ENCODE measurements at regions not wholly inside any gene's neighbourhood (a gene's known extent, or its start where the extent isn't known, plus 50 kb on each side); places are given as distances from the start of the nearest gene placed in this dataset.

DNA sequence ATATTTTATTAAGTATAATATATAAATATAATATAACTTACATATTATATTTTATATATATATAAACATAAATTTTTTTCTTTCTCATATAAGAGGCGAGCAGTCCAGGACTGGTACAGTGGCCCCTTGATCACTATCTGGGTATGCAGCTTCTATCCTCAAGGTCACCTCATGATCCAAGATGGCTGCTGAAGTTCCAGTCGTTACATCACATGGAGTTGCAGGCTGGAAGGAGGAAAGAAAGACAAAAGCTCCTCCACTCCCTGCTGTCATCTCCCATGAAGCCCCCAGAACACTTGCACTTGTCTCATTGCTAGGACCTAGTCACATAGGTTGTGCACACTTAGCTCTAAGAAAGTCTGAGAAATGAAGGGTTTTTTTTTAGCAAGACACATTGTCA, 145.1 kb upstream of the SLC1A4 start:
- H3K27ac ChIP-seq (ENCODE audit: low read depth in 2 of 2, low read length in 1 of 2), result no peak overlapping the region
- H3K4me3 ChIP-seq (ENCODE audit: low read depth in 1 of 2, low read length in 2 of 2), result no peak overlapping the region
- H3K4me1 ChIP-seq (ENCODE audit: control insufficient read depth in 2 of 2, insufficient read depth in 2 of 2, low read length in 1 of 2), result peaks cover 0 to 11% of the 10 kb centered on the region in 2 donors
- no peaks in the 10 kb centered on the region for H3K27me3 ChIP-seq (ENCODE audit: control insufficient read depth in 1 of 2, insufficient read depth in 2 of 2, low read length in 2 of 2)
- WGBS, 2 donors, result 89% methylated on average over 2 of the region's 2 CpGs
- no peaks in the 10 kb centered on the region for H3K36me3 ChIP-seq (ENCODE audit: control insufficient read depth in 2 of 2, insufficient read depth in 2 of 2, low read length in 1 of 2)
- no peaks in the 10 kb centered on the region for H3K9me3 ChIP-seq (ENCODE audit: control insufficient read depth in 2 of 2, insufficient read depth in 1 of 2, low read depth in 1 of 2, low read length in 1 of 2)

DNA sequence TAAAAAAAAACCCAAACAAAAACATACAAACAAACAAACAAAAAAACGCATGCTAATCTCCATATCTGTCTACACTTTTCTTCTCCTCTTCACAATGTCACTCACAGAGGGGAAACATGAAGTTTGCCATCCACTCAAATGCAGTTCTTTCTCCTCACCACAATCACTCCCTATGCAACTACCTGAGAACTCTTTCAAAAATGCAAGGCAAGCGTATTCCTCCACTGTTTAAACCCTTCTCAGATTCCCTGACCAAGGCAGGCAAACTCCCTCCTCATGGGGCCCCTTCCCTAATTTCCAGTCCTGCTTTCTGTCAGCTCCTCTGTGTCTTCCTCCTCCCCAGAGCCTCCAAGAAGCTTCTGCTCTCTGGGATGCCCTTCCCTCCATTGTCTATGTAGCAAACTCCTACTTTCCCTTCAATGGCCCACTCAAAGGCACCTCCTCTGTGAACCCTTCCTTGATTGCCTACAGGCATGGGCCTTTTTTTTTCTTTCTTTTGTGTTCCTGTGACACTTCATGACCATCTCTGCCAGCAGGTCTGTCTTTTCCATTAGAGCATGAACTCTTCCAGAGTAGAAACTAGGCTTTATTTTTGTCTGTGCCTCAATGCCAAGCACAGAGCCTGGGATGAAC, 143.8 kb upstream of the SLC1A4 start:
- 88 to 91% methylated on average over 2 of the region's 2 CpGs for WGBS, 2 donors
- H3K27ac ChIP-seq (ENCODE audit: low read depth in 2 of 2, low read length in 1 of 2), result no peak overlapping the region
- no peaks in the 10 kb centered on the region for H3K27me3 ChIP-seq (ENCODE audit: control insufficient read depth in 1 of 2, insufficient read depth in 2 of 2, low read length in 2 of 2)
- no peaks in the 10 kb centered on the region for H3K9me3 ChIP-seq (ENCODE audit: control insufficient read depth in 2 of 2, insufficient read depth in 1 of 2, low read depth in 1 of 2, low read length in 1 of 2)
- H3K4me1 ChIP-seq (ENCODE audit: control insufficient read depth in 2 of 2, insufficient read depth in 2 of 2, low read length in 1 of 2), result peaks cover 0 to 6% of the 10 kb centered on the region in 2 donors
- no peak overlapping the region for H3K4me3 ChIP-seq (ENCODE audit: low read depth in 1 of 2, low read length in 2 of 2)
- no peaks in the 10 kb centered on the region for H3K36me3 ChIP-seq (ENCODE audit: control insufficient read depth in 2 of 2, insufficient read depth in 2 of 2, low read length in 1 of 2)

DNA sequence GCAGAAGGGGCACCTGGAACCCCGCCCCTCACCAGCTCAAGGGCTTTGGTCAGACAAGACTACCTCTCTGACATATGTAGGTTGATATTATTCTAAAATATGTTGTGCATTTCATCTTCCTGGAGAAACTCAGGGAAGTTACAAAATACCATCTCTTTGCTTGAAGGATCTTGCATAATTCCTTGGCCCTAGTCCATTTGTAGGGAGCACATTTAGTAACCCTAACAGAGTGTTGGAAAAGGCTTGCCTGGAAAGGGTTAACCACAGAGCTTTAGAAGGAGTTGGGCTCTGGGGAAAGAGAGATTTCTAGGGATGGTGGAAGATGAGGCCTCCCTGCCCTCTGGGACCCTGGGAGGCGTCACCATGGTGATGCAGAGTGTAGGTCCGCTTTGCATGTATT, 143.0 kb upstream of the SLC1A4 start:
- Histone ChIP-seq H3K27me3 (ENCODE audit: control insufficient read depth in 1 of 2, insufficient read depth in 2 of 2, low read length in 2 of 2) (no peaks in the 10 kb centered on the region), H3K27ac (ENCODE audit: low read depth in 2 of 2, low read length in 1 of 2) (no peak overlapping the region), H3K4me1 (ENCODE audit: control insufficient read depth in 2 of 2, insufficient read depth in 2 of 2, low read length in 1 of 2) (peaks cover 0 to 6% of the 10 kb centered on the region in 2 donors), H3K9me3 (ENCODE audit: control insufficient read depth in 2 of 2, insufficient read depth in 1 of 2, low read depth in 1 of 2, low read length in 1 of 2) (no peaks in the 10 kb centered on the region), H3K4me3 (ENCODE audit: low read depth in 1 of 2, low read length in 2 of 2) (no peak overlapping the region), H3K36me3 (ENCODE audit: control insufficient read depth in 2 of 2, insufficient read depth in 2 of 2, low read length in 1 of 2) (no peaks in the 10 kb centered on the region)
- 88% methylated on average over 3 of the region's 3 CpGs for WGBS, 2 donors

DNA sequence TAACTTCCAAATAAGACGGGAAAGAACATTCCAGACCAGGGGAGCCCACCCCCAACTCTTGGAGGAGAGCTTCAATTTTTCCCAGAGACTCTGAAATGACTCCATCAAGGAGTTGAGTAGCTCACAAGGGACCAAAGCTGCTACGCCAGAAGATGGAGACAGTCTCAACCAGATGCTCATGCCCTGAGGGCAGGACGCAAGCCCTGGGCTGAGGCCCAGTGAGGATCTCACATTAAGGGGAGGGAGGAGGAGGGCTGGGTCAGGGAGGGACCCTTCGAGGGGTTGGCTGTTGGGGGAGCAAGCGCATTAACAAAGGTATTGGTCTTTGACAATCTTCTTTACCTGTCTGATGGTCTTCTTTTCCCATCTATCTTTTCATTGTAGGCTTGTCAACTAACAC, 141.3 kb upstream of the SLC1A4 start:
- Histone ChIP-seq H3K36me3 (ENCODE audit: control insufficient read depth in 2 of 2, insufficient read depth in 2 of 2, low read length in 1 of 2) (no peaks in the 10 kb centered on the region), H3K4me3 (ENCODE audit: low read depth in 1 of 2, low read length in 2 of 2) (no peak overlapping the region), H3K27me3 (ENCODE audit: control insufficient read depth in 1 of 2, insufficient read depth in 2 of 2, low read length in 2 of 2) (no peaks in the 10 kb centered on the region), H3K9me3 (ENCODE audit: control insufficient read depth in 2 of 2, insufficient read depth in 1 of 2, low read depth in 1 of 2, low read length in 1 of 2) (no peaks in the 10 kb centered on the region), H3K27ac (ENCODE audit: low read depth in 2 of 2, low read length in 1 of 2) (no peak overlapping the region), H3K4me1 (ENCODE audit: control insufficient read depth in 2 of 2, insufficient read depth in 2 of 2, low read length in 1 of 2) (peaks cover 0 to 6% of the 10 kb centered on the region in 2 donors)
- WGBS, 2 donors, result 83 to 91% methylated on average over 5 of the region's 5 CpGs

DNA sequence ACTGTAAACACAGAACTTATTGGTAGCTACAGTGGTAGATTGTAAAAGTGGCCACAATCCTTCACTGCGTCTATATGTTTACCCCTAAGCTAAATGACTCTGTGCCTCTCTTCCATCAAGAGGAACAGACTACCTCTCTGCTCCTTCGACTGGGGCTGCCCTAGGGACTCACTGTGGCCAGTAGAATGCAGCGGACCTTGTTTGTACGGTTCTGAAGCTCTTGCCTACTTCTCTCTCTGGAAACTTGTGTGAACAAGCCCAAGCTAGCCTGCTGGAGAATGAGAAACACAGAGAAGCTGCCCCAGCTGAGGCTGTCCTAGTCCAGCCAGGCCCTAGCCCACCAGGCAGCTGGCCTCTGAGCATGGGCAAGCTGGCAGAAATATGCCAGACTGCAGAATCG, 140.8 kb upstream of the SLC1A4 start:
- 65 to 72% methylated on average over 5 of the region's 5 CpGs for WGBS, 2 donors
- H3K4me1 ChIP-seq (ENCODE audit: control insufficient read depth in 2 of 2, insufficient read depth in 2 of 2, low read length in 1 of 2), result peaks cover 0 to 6% of the 10 kb centered on the region in 2 donors
- no peak overlapping the region for H3K27ac ChIP-seq (ENCODE audit: low read depth in 2 of 2, low read length in 1 of 2)
- no peaks in the 10 kb centered on the region for H3K36me3 ChIP-seq (ENCODE audit: control insufficient read depth in 2 of 2, insufficient read depth in 2 of 2, low read length in 1 of 2)
- no peaks in the 10 kb centered on the region for H3K9me3 ChIP-seq (ENCODE audit: control insufficient read depth in 2 of 2, insufficient read depth in 1 of 2, low read depth in 1 of 2, low read length in 1 of 2)
- no peak overlapping the region for H3K4me3 ChIP-seq (ENCODE audit: low read depth in 1 of 2, low read length in 2 of 2)
- no peaks in the 10 kb centered on the region for H3K27me3 ChIP-seq (ENCODE audit: control insufficient read depth in 1 of 2, insufficient read depth in 2 of 2, low read length in 2 of 2)

DNA sequence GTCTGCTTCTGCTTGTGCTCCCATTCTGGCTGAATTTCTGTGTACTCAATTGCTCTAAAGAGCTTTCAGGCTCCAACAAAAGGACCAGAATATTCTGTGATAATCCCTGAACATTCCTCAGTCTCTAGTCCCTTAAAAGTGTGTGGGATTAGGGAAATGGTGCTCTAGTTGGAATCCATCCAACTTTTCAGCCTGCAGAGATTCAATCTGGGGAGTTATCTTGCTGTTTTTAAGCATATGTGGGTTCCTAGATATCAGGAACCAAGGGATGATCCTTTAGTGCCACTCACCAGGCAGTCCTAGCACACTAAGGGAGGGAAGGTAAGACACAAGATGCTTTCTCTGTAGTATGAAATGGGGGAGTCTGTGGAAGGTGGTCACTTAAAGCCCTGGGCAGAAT, 140.3 kb upstream of the SLC1A4 start:
- Histone ChIP-seq H3K27ac (ENCODE audit: low read depth in 2 of 2, low read length in 1 of 2) (peak overlapping the region in 1 of 2 donors; percentile 15), H3K4me1 (ENCODE audit: control insufficient read depth in 2 of 2, insufficient read depth in 2 of 2, low read length in 1 of 2) (peaks cover 0 to 6% of the 10 kb centered on the region in 2 donors), H3K27me3 (ENCODE audit: control insufficient read depth in 1 of 2, insufficient read depth in 2 of 2, low read length in 2 of 2) (no peaks in the 10 kb centered on the region), H3K4me3 (ENCODE audit: low read depth in 1 of 2, low read length in 2 of 2) (no peak overlapping the region), H3K9me3 (ENCODE audit: control insufficient read depth in 2 of 2, insufficient read depth in 1 of 2, low read depth in 1 of 2, low read length in 1 of 2) (no peaks in the 10 kb centered on the region), H3K36me3 (ENCODE audit: control insufficient read depth in 2 of 2, insufficient read depth in 2 of 2, low read length in 1 of 2) (no peaks in the 10 kb centered on the region)

DNA sequence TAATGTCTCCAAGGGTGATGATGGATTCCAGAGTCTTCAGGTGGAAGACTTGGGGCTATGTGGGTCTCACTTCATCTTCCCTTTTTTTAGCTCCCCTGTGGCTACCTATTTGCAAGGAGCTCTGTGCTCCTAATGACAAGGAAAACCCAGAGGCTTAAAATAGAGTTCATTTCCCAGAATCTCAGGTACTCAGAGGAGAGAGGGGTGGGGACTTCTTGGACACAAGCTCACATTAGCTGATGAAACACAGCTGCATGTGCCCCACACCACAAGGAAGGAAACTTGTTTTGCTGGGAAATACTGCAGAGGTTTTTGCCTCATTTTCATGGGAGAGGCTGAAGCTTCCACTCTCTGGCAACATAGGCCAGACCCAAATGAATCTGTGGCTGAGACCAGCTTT, 138.6 kb upstream of the SLC1A4 start:
- Histone ChIP-seq H3K27ac (ENCODE audit: low read depth in 2 of 2, low read length in 1 of 2) (no peak overlapping the region), H3K4me1 (ENCODE audit: control insufficient read depth in 2 of 2, insufficient read depth in 2 of 2, low read length in 1 of 2) (peaks cover 0 to 6% of the 10 kb centered on the region in 2 donors)

DNA sequence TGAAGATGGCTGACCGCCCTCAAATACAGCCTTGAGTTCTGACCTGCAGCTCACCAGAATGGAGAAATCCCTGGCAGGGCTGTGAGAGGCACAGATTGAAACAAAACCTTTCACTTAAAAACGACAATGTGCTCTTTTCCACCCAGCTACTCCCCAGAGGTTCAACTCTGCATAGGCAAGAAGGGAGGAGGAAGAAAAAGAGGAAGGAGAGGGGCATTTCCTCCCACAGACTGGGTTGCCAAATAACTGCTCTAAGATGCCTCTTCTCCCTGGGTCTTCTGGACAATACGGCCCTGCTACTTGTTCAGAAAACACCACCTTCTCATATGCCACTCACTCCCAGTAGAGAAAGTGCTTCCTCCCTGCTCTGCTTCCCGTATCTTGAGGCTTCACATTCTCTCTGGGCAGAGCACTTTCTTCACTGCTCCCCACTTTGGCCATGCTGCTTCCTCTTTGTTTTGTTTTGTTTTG, 136.4 kb upstream of the SLC1A4 start:
- Histone ChIP-seq H3K27ac (ENCODE audit: low read depth in 2 of 2, low read length in 1 of 2) (no peak overlapping the region), H3K27me3 (ENCODE audit: control insufficient read depth in 1 of 2, insufficient read depth in 2 of 2, low read length in 2 of 2) (no peaks in the 10 kb centered on the region), H3K4me1 (ENCODE audit: control insufficient read depth in 2 of 2, insufficient read depth in 2 of 2, low read length in 1 of 2) (peaks cover 4 to 6% of the 10 kb centered on the region in 2 donors), H3K36me3 (ENCODE audit: control insufficient read depth in 2 of 2, insufficient read depth in 2 of 2, low read length in 1 of 2) (no peaks in the 10 kb centered on the region), H3K4me3 (ENCODE audit: low read depth in 1 of 2, low read length in 2 of 2) (no peak overlapping the region), H3K9me3 (ENCODE audit: control insufficient read depth in 2 of 2, insufficient read depth in 1 of 2, low read depth in 1 of 2, low read length in 1 of 2) (no peaks in the 10 kb centered on the region)
- WGBS, 2 donors, result 72 to 79% methylated on average over 4 of the region's 4 CpGs

More for the DNA sequence above, 138.6 kb upstream of the SLC1A4 start:
- no peaks in the 10 kb centered on the region for H3K36me3 ChIP-seq (ENCODE audit: control insufficient read depth in 2 of 2, insufficient read depth in 2 of 2, low read length in 1 of 2)
- H3K4me3 ChIP-seq (ENCODE audit: low read depth in 1 of 2, low read length in 2 of 2), result no peak overlapping the region
- H3K27me3 ChIP-seq (ENCODE audit: control insufficient read depth in 1 of 2, insufficient read depth in 2 of 2, low read length in 2 of 2), result no peaks in the 10 kb centered on the region
- H3K9me3 ChIP-seq (ENCODE audit: control insufficient read depth in 2 of 2, insufficient read depth in 1 of 2, low read depth in 1 of 2, low read length in 1 of 2), result no peaks in the 10 kb centered on the region

DNA sequence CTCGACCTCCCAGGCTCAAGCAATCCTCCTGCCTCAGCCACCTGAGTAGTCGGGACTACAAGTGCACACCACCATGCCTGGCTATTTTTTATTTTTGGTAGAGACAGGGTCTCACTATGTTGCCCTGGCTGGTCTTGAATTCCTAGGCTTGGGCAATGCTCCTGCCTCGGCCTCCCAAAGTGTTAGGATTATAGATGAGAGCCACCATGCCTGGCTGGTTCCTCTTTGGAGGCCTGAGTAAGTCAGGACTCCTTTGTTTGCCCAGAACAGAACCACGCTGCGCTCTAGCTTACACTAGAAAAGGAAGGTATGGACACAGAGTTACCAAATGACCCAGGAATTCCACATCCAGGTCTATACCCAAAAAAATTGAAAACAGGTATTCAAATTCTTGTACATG, 135.9 kb upstream of the SLC1A4 start:
- H3K9me3 ChIP-seq (ENCODE audit: control insufficient read depth in 2 of 2, insufficient read depth in 1 of 2, low read depth in 1 of 2, low read length in 1 of 2), result no peaks in the 10 kb centered on the region
- no peaks in the 10 kb centered on the region for H3K36me3 ChIP-seq (ENCODE audit: control insufficient read depth in 2 of 2, insufficient read depth in 2 of 2, low read length in 1 of 2)
- no peaks in the 10 kb centered on the region for H3K27me3 ChIP-seq (ENCODE audit: control insufficient read depth in 1 of 2, insufficient read depth in 2 of 2, low read length in 2 of 2)
- WGBS, 2 donors, result 90 to 93% methylated on average over 5 of the region's 5 CpGs
- H3K27ac ChIP-seq (ENCODE audit: low read depth in 2 of 2, low read length in 1 of 2), result no peak overlapping the region
- H3K4me3 ChIP-seq (ENCODE audit: low read depth in 1 of 2, low read length in 2 of 2), result no peak overlapping the region
- H3K4me1 ChIP-seq (ENCODE audit: control insufficient read depth in 2 of 2, insufficient read depth in 2 of 2, low read length in 1 of 2), result peaks cover 3 to 4% of the 10 kb centered on the region in 2 donors

DNA sequence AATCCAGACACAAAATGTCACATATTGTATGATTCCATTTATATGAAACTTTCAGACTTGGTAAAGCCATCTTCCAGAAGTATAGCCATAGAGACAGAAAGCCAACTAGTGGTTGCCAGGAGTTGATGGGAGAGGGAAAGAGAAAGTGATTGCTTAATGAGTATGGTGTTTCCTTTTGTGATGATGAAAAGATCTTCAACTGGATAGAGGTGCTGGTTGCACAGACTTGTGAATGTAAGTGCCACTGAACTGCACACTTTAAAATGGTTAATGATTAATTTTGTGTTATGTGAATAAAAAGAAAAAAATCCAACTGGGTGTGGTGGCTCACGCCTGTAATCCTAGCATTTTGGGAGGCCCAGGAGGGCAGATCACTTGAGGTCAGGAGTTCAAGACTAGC, 135.3 kb upstream of the SLC1A4 start:
- Histone ChIP-seq H3K4me3 (ENCODE audit: low read depth in 1 of 2, low read length in 2 of 2) (no peak overlapping the region), H3K27ac (ENCODE audit: low read depth in 2 of 2, low read length in 1 of 2) (no peak overlapping the region), H3K27me3 (ENCODE audit: control insufficient read depth in 1 of 2, insufficient read depth in 2 of 2, low read length in 2 of 2) (no peaks in the 10 kb centered on the region), H3K36me3 (ENCODE audit: control insufficient read depth in 2 of 2, insufficient read depth in 2 of 2, low read length in 1 of 2) (no peaks in the 10 kb centered on the region), H3K9me3 (ENCODE audit: control insufficient read depth in 2 of 2, insufficient read depth in 1 of 2, low read depth in 1 of 2, low read length in 1 of 2) (no peaks in the 10 kb centered on the region), H3K4me1 (ENCODE audit: control insufficient read depth in 2 of 2, insufficient read depth in 2 of 2, low read length in 1 of 2) (peaks cover 4 to 7% of the 10 kb centered on the region in 2 donors)
- WGBS, 2 donors, result 73 to 74% methylated on average over 1 of the region's 1 CpG
